ENCODE measurements at regions not wholly inside any gene's neighbourhood (a gene's known extent, or its start where the extent isn't known, plus 50 kb on each side); places are given as distances from the start of the nearest gene placed in this dataset.

- DNase-seq, result no peak
- Histone ChIP-seq H3K9me3 (replicated peaks) (peaks cover 18% of the 10 kb centered on the region), H3K4me1 (no peaks in the 10 kb centered on the region), H3K4me3 (no peak overlapping the region), H3K27me3 (ENCODE audit: low read depth) (no peaks in the 10 kb centered on the region), H3K36me3 (no peaks in the 10 kb centered on the region), H3K27ac (replicated peaks) (no peak overlapping the region)
- intact Hi-C loops (cut with micrococcal nuclease), result no loop called here
- no peak for TF ChIP-seq CTCF (IDR thresholded peaks at IDR 0.05; ENCODE audit: borderline replicate concordance)
Observed at GRCh38 chr6:76609160-76609559, 536.7 kb upstream of the IMPG1 start.

- H3K27ac ChIP-seq (replicated peaks), result no peak overlapping the region
- no peaks in the 10 kb centered on the region for H3K27me3 ChIP-seq (ENCODE audit: low read depth)
- H3K36me3 ChIP-seq, result no peaks in the 10 kb centered on the region
- no peak for TF ChIP-seq CTCF (IDR thresholded peaks at IDR 0.05; ENCODE audit: borderline replicate concordance)
- H3K9me3 ChIP-seq (replicated peaks), result peaks cover 14% of the 10 kb centered on the region
- no peak for DNase-seq
- intact Hi-C loops (cut with micrococcal nuclease), result no loop called here
- H3K4me3 ChIP-seq, result no peak overlapping the region
- H3K4me1 ChIP-seq, result no peaks in the 10 kb centered on the region
Observed at GRCh38 chr6:76594109-76594508, 521.6 kb upstream of the IMPG1 start.

GRCh38 chr6:76593668-76594067, 521.2 kb upstream of the IMPG1 start:
- Histone ChIP-seq H3K4me1 (no peaks in the 10 kb centered on the region), H3K36me3 (no peaks in the 10 kb centered on the region), H3K4me3 (no peak overlapping the region), H3K27me3 (ENCODE audit: low read depth) (no peaks in the 10 kb centered on the region), H3K27ac (replicated peaks) (no peak overlapping the region), H3K9me3 (replicated peaks) (peaks cover 16% of the 10 kb centered on the region)
- no peak for DNase-seq
- TF ChIP-seq CTCF (IDR thresholded peaks at IDR 0.05; ENCODE audit: borderline replicate concordance), result no peak
- intact Hi-C loops (cut with micrococcal nuclease), result no loop called here

- intact Hi-C loops (cut with micrococcal nuclease), result no loop called here
- no peak for TF ChIP-seq CTCF (IDR thresholded peaks at IDR 0.05; ENCODE audit: borderline replicate concordance)
- Histone ChIP-seq H3K27me3 (ENCODE audit: low read depth) (no peaks in the 10 kb centered on the region), H3K4me1 (no peaks in the 10 kb centered on the region), H3K36me3 (no peaks in the 10 kb centered on the region), H3K9me3 (replicated peaks) (peaks cover 16% of the 10 kb centered on the region), H3K27ac (replicated peaks) (no peak overlapping the region), H3K4me3 (no peak overlapping the region)
- DNase-seq, result no peak
Observed at GRCh38 chr6:76592566-76592965, 520.1 kb upstream of the IMPG1 start.

- no peaks in the 10 kb centered on the region for H3K4me1 ChIP-seq
- peaks cover 16% of the 10 kb centered on the region for H3K9me3 ChIP-seq (replicated peaks)
- H3K4me3 ChIP-seq, result no peak overlapping the region
- H3K36me3 ChIP-seq, result no peaks in the 10 kb centered on the region
- intact Hi-C loops (cut with micrococcal nuclease), result no loop called here
- H3K27ac ChIP-seq (replicated peaks), result no peak overlapping the region
- TF ChIP-seq CTCF (IDR thresholded peaks at IDR 0.05; ENCODE audit: borderline replicate concordance), result no peak
- H3K27me3 ChIP-seq (ENCODE audit: low read depth), result no peaks in the 10 kb centered on the region
- DNase-seq, result no peak
Observed at GRCh38 chr6:76587271-76587670, 514.8 kb upstream of the IMPG1 start.

- intact Hi-C loops (cut with micrococcal nuclease), result no loop called here
- Histone ChIP-seq H3K9me3 (replicated peaks) (peaks cover 2% of the 10 kb centered on the region), H3K36me3 (no peaks in the 10 kb centered on the region)
Observed at GRCh38 chr6:76584121-76584520, 511.7 kb upstream of the IMPG1 start.

More at GRCh38 chr6:76584121-76584520, 511.7 kb upstream of the IMPG1 start:
- H3K4me1 ChIP-seq, result no peaks in the 10 kb centered on the region
- H3K27me3 ChIP-seq (ENCODE audit: low read depth), result no peaks in the 10 kb centered on the region
- H3K4me3 ChIP-seq, result no peak overlapping the region
- no peak for TF ChIP-seq CTCF (IDR thresholded peaks at IDR 0.05; ENCODE audit: borderline replicate concordance)
- no peak for DNase-seq
- no peak overlapping the region for H3K27ac ChIP-seq (replicated peaks)
